Loucy (cell line): ENCODE measurements at regions not wholly inside any gene's neighbourhood (a gene's known extent, or its start where the extent isn't known, plus 50 kb on each side); places are given as distances from the start of the nearest gene placed in this dataset.

ENCODE experiments used
- H2AFZ ChIP-seq: fragments of 200-600 bp; sonication (generic); 2 replicates; pipeline ENCODE4 v1.6.0; 2016; ENCODE audit warnings: antibody characterized with exemption, mild to moderate bottlenecking, low read length, moderate library complexity
- H3F3A ChIP-seq: fragments of 200-600 bp; 2 replicates; pipeline ENCODE4 v1.6.0; 2016; ENCODE audit warnings: antibody characterized with exemption, low read depth, mild to moderate bottlenecking
- H3K27me3 ChIP-seq: fragments of 200-600 bp; sonication (generic); 2 replicates; pipeline ENCODE4 v1.6.1; 2014; ENCODE audit warnings: low read length, mild to moderate bottlenecking; ENCODE audit not compliant: insufficient read depth, poor library complexity, severe bottlenecking
- H3K36me3 ChIP-seq: fragments of 200-600 bp; sonication (generic); 2 replicates; pipeline ENCODE4 v1.6.1; 2016; ENCODE audit warnings: low read length; ENCODE audit not compliant: insufficient read depth
- H3K4me1 ChIP-seq: fragments of 200-600 bp; sonication (generic); 2 replicates; pipeline ENCODE4 v1.5.1; 2014; ENCODE audit warnings: low read length, mild to moderate bottlenecking; ENCODE audit not compliant: insufficient read depth, poor library complexity, severe bottlenecking
- H3K4me2 ChIP-seq: fragments of 200-600 bp; sonication (generic); 2 replicates; pipeline ENCODE4 v1.6.0; 2014; ENCODE audit warnings: antibody characterized with exemption, low read length, low read depth, mild to moderate bottlenecking; ENCODE audit not compliant: poor library complexity, severe bottlenecking
- H3K4me3 ChIP-seq: fragments of 200-600 bp; sonication (generic); 2 replicates; pipeline ENCODE4 v1.5.1; 2014; ENCODE audit warnings: low read length, mild to moderate bottlenecking, mixed read lengths; ENCODE audit not compliant: poor library complexity, severe bottlenecking
- H3K79me2 ChIP-seq: fragments of 200-600 bp; sonication (generic); 2 replicates; pipeline ENCODE4 v1.6.1; 2014; ENCODE audit warnings: low read length; ENCODE audit not compliant: insufficient read depth
- H3K9ac ChIP-seq: fragments of 200-600 bp; sonication (generic); 2 replicates; pipeline ENCODE4 v1.6.0; 2014; ENCODE audit warnings: mild to moderate bottlenecking, low read depth, low read length, moderate library complexity; ENCODE audit not compliant: poor library complexity, severe bottlenecking
- H3K9me2 ChIP-seq: fragments of 200-600 bp; sonication (generic); replicated peaks from 2 replicates; pipeline ENCODE4 v1.6.1; 2016; ENCODE audit warnings: low read depth, low read length, mixed read lengths
- H3K9me3 ChIP-seq: fragments of 200-600 bp; sonication (generic); 2 replicates; pipeline ENCODE4 v1.6.1; 2014; ENCODE audit warnings: mild to moderate bottlenecking, antibody characterized with exemption, low read length, low read depth; ENCODE audit not compliant: insufficient read depth
- H4K20me1 ChIP-seq: fragments of 200-600 bp; sonication (generic); 2 replicates; pipeline ENCODE4 v1.6.0; 2014; ENCODE audit warnings: antibody characterized with exemption, low read length, mild to moderate bottlenecking; ENCODE audit not compliant: insufficient read depth, poor library complexity, severe bottlenecking
- EZH2phosphoT487 ChIP-seq: fragments of 200-600 bp; IDR thresholded peaks from 2 replicates; pipeline ENCODE4 v1.6.1; 2018; ENCODE audit warnings: antibody characterized with exemption, mild to moderate bottlenecking, moderate library complexity, borderline replicate concordance
- TF ChIP-seq, protein P1 (sequence below): fragments of 200-600 bp; sonication (generic); conservative IDR thresholded peaks from 2 replicates; pipeline ENCODE4 v1.5.1; 2014; ENCODE audit warnings: mild to moderate bottlenecking, antibody characterized with exemption, low read length

DNA sequence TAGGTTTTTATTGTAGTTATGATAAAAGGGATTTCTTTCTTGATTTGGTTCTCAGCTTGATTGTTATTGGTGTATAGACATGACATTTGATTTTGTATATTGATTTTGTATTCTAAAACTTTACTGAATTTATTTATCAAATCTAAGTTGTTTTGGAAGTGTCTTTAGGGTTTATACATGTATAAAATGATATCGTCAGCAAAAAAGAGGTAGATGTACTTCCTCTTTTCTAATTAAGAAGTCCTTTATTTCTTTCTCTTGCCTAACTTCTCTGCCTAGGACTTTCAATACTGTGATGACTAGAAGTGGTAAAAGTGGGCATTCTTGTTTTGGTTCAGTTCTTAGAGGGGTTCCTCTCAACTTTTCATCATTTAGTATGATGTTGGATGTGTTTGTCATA, 487.3 kb upstream of the KIF2B start:
- Histone ChIP-seq H3K4me2 (no peak overlapping the region), H3K9me2 (no peaks in the 10 kb centered on the region), H3K4me3 (no peak overlapping the region), H3K9ac (no peak overlapping the region), H3K9me3 (0 out of 2 replicates have a peak, but pooled peaks cover 6% of the 10 kb centered on the region), H4K20me1 (no peaks in the 10 kb centered on the region), H3F3A (no peaks in the 10 kb centered on the region), H3K79me2 (no peaks in the 10 kb centered on the region), H2AFZ (no peak overlapping the region), H3K4me1 (no peaks in the 10 kb centered on the region), H3K27me3 (no peaks in the 10 kb centered on the region), H3K36me3 (no peaks in the 10 kb centered on the region)
- TF ChIP-seq, protein P1, sequence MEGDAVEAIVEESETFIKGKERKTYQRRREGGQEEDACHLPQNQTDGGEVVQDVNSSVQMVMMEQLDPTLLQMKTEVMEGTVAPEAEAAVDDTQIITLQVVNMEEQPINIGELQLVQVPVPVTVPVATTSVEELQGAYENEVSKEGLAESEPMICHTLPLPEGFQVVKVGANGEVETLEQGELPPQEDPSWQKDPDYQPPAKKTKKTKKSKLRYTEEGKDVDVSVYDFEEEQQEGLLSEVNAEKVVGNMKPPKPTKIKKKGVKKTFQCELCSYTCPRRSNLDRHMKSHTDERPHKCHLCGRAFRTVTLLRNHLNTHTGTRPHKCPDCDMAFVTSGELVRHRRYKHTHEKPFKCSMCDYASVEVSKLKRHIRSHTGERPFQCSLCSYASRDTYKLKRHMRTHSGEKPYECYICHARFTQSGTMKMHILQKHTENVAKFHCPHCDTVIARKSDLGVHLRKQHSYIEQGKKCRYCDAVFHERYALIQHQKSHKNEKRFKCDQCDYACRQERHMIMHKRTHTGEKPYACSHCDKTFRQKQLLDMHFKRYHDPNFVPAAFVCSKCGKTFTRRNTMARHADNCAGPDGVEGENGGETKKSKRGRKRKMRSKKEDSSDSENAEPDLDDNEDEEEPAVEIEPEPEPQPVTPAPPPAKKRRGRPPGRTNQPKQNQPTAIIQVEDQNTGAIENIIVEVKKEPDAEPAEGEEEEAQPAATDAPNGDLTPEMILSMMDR: no peak
- TF ChIP-seq EZH2phosphoT487: no peak

DNA sequence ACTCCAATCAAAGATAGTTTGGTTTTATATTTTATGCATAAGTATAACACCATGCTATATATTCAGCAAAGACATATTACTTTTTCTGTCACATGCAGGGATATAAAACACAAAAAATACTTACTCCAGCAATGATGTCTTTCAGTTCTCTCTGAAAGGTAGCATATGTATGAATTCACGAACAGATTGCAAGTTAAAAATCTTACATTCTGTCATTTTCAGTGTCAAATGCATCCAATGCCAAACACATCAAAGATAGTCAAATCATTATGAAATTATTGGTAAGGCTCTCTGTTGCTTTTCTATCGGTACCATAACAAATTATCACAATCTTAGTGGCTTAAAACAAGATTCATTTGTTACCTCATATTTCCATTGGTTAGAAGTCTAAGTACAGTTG, 492.0 kb upstream of the KIF2B start:
- H3K9me2 ChIP-seq: no peaks in the 10 kb centered on the region
- H4K20me1 ChIP-seq: no peaks in the 10 kb centered on the region
- no peak overlapping the region for H3K4me3 ChIP-seq
- no peaks in the 10 kb centered on the region for H3F3A ChIP-seq
- no peaks in the 10 kb centered on the region for H3K27me3 ChIP-seq
- no peaks in the 10 kb centered on the region for H3K9me3 ChIP-seq
- H3K4me2 ChIP-seq: no peak overlapping the region
- no peaks in the 10 kb centered on the region for H3K79me2 ChIP-seq
- H2AFZ ChIP-seq: no peak overlapping the region
- no peaks in the 10 kb centered on the region for H3K4me1 ChIP-seq
- no peak overlapping the region for H3K9ac ChIP-seq
- no peaks in the 10 kb centered on the region for H3K36me3 ChIP-seq
- TF ChIP-seq, protein P1: no peak
- TF ChIP-seq EZH2phosphoT487: no peak

DNA sequence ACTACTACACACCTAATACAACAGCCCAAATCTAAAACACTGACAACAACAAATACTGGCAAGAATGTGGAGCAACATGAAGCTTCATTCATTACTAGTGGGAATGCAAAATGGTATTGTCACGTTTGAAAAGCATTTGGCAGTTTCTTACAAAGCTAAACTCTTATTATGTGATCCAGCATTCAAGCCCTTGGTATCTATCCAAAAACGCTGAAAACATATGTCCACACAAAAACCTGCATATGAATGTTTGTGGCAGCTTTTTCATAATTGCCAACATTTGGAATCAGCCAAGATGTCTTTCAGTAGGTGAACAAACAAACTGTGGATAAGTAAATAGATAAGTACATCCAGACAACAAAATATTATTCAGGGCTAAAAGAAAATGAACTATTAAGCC, 501.1 kb upstream of the KIF2B start:
- Histone ChIP-seq H3K79me2 (no peaks in the 10 kb centered on the region), H4K20me1 (no peaks in the 10 kb centered on the region), H3F3A (no peaks in the 10 kb centered on the region), H3K9me2 (no peaks in the 10 kb centered on the region), H3K9me3 (no peaks in the 10 kb centered on the region), H3K27me3 (no peaks in the 10 kb centered on the region), H3K9ac (no peak overlapping the region), H3K4me1 (no peaks in the 10 kb centered on the region), H3K4me2 (no peak overlapping the region), H2AFZ (no peak overlapping the region), H3K36me3 (no peaks in the 10 kb centered on the region), H3K4me3 (no peak overlapping the region)
- no peak for TF ChIP-seq EZH2phosphoT487

DNA sequence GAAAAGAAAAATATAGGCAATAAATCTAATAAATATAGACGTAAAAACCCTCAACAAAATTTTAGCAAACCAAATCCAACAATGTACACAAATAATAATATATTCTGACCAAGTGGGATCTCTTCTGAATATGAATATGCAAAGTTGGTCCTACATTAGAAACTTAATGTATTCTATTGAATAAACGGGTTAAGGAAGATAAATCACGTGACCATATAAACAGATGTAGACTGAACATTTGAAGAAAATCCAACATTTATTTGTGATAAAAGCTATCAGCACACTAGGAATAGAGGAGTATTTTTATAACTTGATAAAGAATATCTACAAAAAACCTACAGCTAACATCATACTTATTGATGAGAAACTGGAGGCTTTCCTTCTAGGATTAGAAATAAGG, 502.8 kb upstream of the KIF2B start:
- H3K27me3 ChIP-seq: no peaks in the 10 kb centered on the region
- no peaks in the 10 kb centered on the region for H3K9me2 ChIP-seq
- H3K4me2 ChIP-seq: no peak overlapping the region
- H3K9ac ChIP-seq: no peak overlapping the region
- no peaks in the 10 kb centered on the region for H4K20me1 ChIP-seq
- H3F3A ChIP-seq: no peaks in the 10 kb centered on the region
- no peak overlapping the region for H3K4me3 ChIP-seq
- no peak for TF ChIP-seq EZH2phosphoT487
- no peaks in the 10 kb centered on the region for H3K79me2 ChIP-seq
- no peaks in the 10 kb centered on the region for H3K4me1 ChIP-seq
- no peaks in the 10 kb centered on the region for H3K36me3 ChIP-seq
- H3K9me3 ChIP-seq: no peaks in the 10 kb centered on the region
- no peak overlapping the region for H2AFZ ChIP-seq
